Sigmoid colon (tissue), 4 donors: ENCODE measurements at regions not wholly inside any gene's neighbourhood (a gene's known extent, or its start where the extent isn't known, plus 50 kb on each side); places are given as distances from the start of the nearest gene placed in this dataset.

Experiments used
- EP300 ChIP-seq, 4 donors: sonication (generic); formaldehyde crosslinking; IDR thresholded peaks; one replicate each; pipeline ENCODE4 v1.6.1; 2017; ENCODE audit warnings: antibody characterized with exemption in 4 of 4
- POLR2A ChIP-seq, 2 donors: fragments of 450-650 bp; IDR thresholded peaks; one replicate each; pipeline ENCODE4 v1.6.1; 2016; ENCODE audit warnings: antibody characterized with exemption in 2 of 2, mild to moderate bottlenecking in 2 of 2, moderate library complexity in 2 of 2
- TF ChIP-seq, protein P1 (sequence below), 4 experiments: fragments of 450-650 bp in 3 of 4; fragments of 200-600 bp in 1 of 4; IDR thresholded peaks; one replicate each; pipeline ENCODE4 v1.5.1; 2016 to 2019; ENCODE audit warnings: antibody characterized with exemption in 4 of 4, mild to moderate bottlenecking in 3 of 4, moderate library complexity in 2 of 4

DNA sequence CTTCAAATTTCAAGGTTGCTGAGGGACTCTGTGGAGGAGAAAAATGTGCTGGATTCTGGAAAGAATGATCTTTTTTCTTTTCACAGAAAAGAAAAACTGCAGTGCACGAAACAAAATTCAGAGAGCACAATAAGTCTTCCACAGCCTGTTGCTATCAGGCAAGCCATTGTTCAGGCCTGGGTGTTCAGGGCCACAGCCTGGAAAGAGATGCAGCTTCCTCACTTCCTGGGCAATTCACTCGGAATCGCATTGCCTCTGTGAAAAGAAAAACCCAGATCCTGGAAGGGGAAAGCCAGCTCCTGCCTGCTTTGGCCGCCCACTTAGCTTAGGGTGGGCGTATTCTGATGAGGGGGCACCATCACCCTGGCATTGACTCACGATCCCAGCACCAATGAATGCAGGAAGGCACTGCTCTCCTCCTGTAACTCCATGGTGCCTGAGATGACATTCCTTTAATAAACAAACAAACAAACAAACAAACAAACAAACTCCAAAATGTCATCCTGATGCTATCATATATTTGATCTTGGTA is 863.9 kb downstream of the BCL11B start:
- TF ChIP-seq, protein P1, sequence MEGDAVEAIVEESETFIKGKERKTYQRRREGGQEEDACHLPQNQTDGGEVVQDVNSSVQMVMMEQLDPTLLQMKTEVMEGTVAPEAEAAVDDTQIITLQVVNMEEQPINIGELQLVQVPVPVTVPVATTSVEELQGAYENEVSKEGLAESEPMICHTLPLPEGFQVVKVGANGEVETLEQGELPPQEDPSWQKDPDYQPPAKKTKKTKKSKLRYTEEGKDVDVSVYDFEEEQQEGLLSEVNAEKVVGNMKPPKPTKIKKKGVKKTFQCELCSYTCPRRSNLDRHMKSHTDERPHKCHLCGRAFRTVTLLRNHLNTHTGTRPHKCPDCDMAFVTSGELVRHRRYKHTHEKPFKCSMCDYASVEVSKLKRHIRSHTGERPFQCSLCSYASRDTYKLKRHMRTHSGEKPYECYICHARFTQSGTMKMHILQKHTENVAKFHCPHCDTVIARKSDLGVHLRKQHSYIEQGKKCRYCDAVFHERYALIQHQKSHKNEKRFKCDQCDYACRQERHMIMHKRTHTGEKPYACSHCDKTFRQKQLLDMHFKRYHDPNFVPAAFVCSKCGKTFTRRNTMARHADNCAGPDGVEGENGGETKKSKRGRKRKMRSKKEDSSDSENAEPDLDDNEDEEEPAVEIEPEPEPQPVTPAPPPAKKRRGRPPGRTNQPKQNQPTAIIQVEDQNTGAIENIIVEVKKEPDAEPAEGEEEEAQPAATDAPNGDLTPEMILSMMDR (IDR thresholded peaks at IDR 0.05), result no peak
- TF ChIP-seq POLR2A (IDR thresholded peaks at IDR 0.05) (no peak), EP300 (IDR thresholded peaks at IDR 0.05) (no peak)
